ENCODE measurements at regions not wholly inside any gene's neighbourhood (a gene's known extent, or its start where the extent isn't known, plus 50 kb on each side); places are given as distances from the start of the nearest gene placed in this dataset.

- TF ChIP-seq CTCF (IDR thresholded peaks at IDR 0.05; ENCODE audit: control extremely low read depth in 1 of 3, insufficient read depth in 1 of 3, low read depth in 1 of 3, low read length in 3 of 3): no peak
- TF ChIP-seq EP300 (IDR thresholded peaks at IDR 0.05; ENCODE audit: borderline replicate concordance in 1 of 2, low read depth in 2 of 2, low read length in 2 of 2): no peak
- TF ChIP-seq CBX5 (IDR thresholded peaks at IDR 0.05; ENCODE audit: low read depth, low read length): no peak
- no peak for TF ChIP-seq POLR2A (IDR thresholded peaks at IDR 0.05; ENCODE audit: control extremely low read depth in 1 of 2, low read depth in 2 of 2, low read length in 2 of 2)
- no peak for TF ChIP-seq SIN3A (conservative IDR thresholded peaks at IDR 0.05 in 1 of 2, IDR thresholded peaks at IDR 0.05 in 1 of 2; ENCODE audit: low read depth in 1 of 2, low read length in 2 of 2)
- TF ChIP-seq HDAC2 (IDR thresholded peaks at IDR 0.05; ENCODE audit: borderline replicate concordance in 1 of 2, low read depth in 2 of 2, low read length in 2 of 2): no peak
- no peak for TF ChIP-seq POLR2AphosphoS5 (IDR thresholded peaks at IDR 0.05; ENCODE audit: low read depth, low read length)
- TF ChIP-seq YY1 (IDR thresholded peaks at IDR 0.05; ENCODE audit: low read depth, low read length): no peak
- TF ChIP-seq RNF2 (IDR thresholded peaks at IDR 0.05; ENCODE audit: borderline replicate concordance, low read depth, low read length, missing control alignments, poor library complexity, severe bottlenecking): no peak
- no peak for TF ChIP-seq ZNF274 (IDR thresholded peaks at IDR 0.05; ENCODE audit: borderline replicate concordance, extremely low read depth, low read length)
- no peak for TF ChIP-seq EZH2 (IDR thresholded peaks at IDR 0.05; ENCODE audit: low read depth, low read length, severe bottlenecking)
- no peak for TF ChIP-seq E2F6 (IDR thresholded peaks at IDR 0.05)
- TF ChIP-seq BRCA1 (IDR thresholded peaks at IDR 0.05; ENCODE audit: low read depth, low read length): no peak
Measured at GRCh38 chr5:96050273-96050880, 88.7 kb upstream of the ELL2 start.

Data from H1 (cell line).